ENCODE measurements at regions not wholly inside any gene's neighbourhood (a gene's known extent, or its start where the extent isn't known, plus 50 kb on each side); places are given as distances from the start of the nearest gene placed in this dataset.

DNA sequence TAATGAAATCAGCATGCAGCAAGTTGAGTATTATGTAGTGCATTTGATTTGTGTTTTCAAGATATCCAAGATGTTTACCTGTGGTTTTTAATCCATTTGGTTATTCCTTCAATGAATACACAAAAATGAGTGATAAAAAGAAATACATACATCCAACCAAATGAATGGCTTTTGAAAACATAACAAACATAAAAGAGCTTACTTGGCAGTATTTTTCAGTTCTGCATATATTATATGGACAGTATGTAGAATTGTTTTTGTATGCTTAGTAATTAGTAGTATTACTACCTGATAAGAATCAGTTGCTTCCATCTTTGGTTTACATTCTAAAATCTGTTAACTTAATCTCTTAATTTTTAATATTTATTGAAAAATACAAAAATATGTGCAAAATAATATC is 908.9 kb upstream of the AGA start:
- Mint-ChIP-seq H3K9me3 (ENCODE audit: unreplicated experiment) (no peaks in the 10 kb centered on the region), H3K27me3 (ENCODE audit: low read depth, unreplicated experiment) (no peaks in the 10 kb centered on the region), H3K36me3 (ENCODE audit: low read depth, unreplicated experiment) (no peaks in the 10 kb centered on the region), H3K4me3 (ENCODE audit: unreplicated experiment) (no peak overlapping the region), H3K4me1 (ENCODE audit: low read depth, unreplicated experiment) (no peaks in the 10 kb centered on the region), H3K27ac (ENCODE audit: unreplicated experiment) (no peak overlapping the region)
- H3K27me3 ChIP-seq (ENCODE audit: insufficient read depth, low read length) = no peaks in the 10 kb centered on the region
- H4K20me1 ChIP-seq (ENCODE audit: insufficient read depth, low read length) = no peaks in the 10 kb centered on the region
- no peak overlapping the region for H3K9ac ChIP-seq (ENCODE audit: low read length)
- H3K4me2 ChIP-seq (ENCODE audit: low read length) = no peak overlapping the region
- H3K9me3 ChIP-seq (ENCODE audit: insufficient read depth, low read depth, low read length) = no peaks in the 10 kb centered on the region
- TF ChIP-seq, protein P1, sequence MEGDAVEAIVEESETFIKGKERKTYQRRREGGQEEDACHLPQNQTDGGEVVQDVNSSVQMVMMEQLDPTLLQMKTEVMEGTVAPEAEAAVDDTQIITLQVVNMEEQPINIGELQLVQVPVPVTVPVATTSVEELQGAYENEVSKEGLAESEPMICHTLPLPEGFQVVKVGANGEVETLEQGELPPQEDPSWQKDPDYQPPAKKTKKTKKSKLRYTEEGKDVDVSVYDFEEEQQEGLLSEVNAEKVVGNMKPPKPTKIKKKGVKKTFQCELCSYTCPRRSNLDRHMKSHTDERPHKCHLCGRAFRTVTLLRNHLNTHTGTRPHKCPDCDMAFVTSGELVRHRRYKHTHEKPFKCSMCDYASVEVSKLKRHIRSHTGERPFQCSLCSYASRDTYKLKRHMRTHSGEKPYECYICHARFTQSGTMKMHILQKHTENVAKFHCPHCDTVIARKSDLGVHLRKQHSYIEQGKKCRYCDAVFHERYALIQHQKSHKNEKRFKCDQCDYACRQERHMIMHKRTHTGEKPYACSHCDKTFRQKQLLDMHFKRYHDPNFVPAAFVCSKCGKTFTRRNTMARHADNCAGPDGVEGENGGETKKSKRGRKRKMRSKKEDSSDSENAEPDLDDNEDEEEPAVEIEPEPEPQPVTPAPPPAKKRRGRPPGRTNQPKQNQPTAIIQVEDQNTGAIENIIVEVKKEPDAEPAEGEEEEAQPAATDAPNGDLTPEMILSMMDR (IDR thresholded peaks at IDR 0.05; ENCODE audit: insufficient read depth, low read depth, low read length) = no peak
- no peak for TF ChIP-seq EZH2 (IDR thresholded peaks at IDR 0.05; ENCODE audit: insufficient read depth, low read length)
- H2AFZ ChIP-seq (ENCODE audit: low read depth, low read length) = no peak overlapping the region
- no peaks in the 10 kb centered on the region for H3K4me1 ChIP-seq (ENCODE audit: insufficient read depth, low read length)
- H3K27ac ChIP-seq (ENCODE audit: low read depth, low read length) = no peak overlapping the region
- H3K79me2 ChIP-seq (ENCODE audit: insufficient read depth, low read length) = no peaks in the 10 kb centered on the region
- no peak overlapping the region for H3K4me3 ChIP-seq (ENCODE audit: insufficient read depth, low read depth, low read length)
- FAIRE-seq (no peak), DNase-seq (ENCODE audit: low read depth) (no peak)
- no peaks in the 10 kb centered on the region for H3K36me3 ChIP-seq (ENCODE audit: insufficient read depth, low read length)

DNA sequence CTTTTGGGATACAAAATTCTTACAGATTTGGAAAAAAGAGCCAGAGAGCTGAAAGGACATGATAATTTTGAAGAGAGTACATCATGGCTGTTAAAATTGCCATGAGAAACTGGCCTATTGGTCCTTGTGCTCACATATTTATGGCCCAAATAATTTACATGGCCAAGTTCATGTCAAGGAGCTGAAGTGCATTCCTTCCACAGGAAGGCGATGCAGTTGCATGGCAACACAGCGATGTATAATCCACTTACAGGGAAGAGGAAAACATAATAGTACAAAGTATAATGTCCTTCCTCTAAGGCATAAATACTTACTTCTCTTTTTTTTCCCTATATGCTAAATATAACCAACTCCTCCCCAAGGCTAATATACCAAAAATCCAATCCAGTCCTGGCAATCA is 914.5 kb upstream of the AGA start:
- H3K4me3 Mint-ChIP-seq (ENCODE audit: unreplicated experiment) = no peak overlapping the region
- TF ChIP-seq, protein P1 (IDR thresholded peaks at IDR 0.05; ENCODE audit: insufficient read depth, low read depth, low read length) = no peak
- TF ChIP-seq EZH2 (IDR thresholded peaks at IDR 0.05; ENCODE audit: insufficient read depth, low read length) = no peak
- H3K27me3 Mint-ChIP-seq (ENCODE audit: low read depth, unreplicated experiment) = no peaks in the 10 kb centered on the region
- H3K27ac Mint-ChIP-seq (ENCODE audit: unreplicated experiment) = no peak overlapping the region
- H3K4me1 Mint-ChIP-seq (ENCODE audit: low read depth, unreplicated experiment) = no peaks in the 10 kb centered on the region
- no peaks in the 10 kb centered on the region for H3K27me3 ChIP-seq (ENCODE audit: insufficient read depth, low read length)
- DNase-seq (ENCODE audit: low read depth) = no peak
- H3K9me3 Mint-ChIP-seq (ENCODE audit: unreplicated experiment) = no peaks in the 10 kb centered on the region
- no peaks in the 10 kb centered on the region for H3K36me3 Mint-ChIP-seq (ENCODE audit: low read depth, unreplicated experiment)
- H3K36me3 ChIP-seq (ENCODE audit: insufficient read depth, low read length) = no peaks in the 10 kb centered on the region
- no peaks in the 10 kb centered on the region for H4K20me1 ChIP-seq (ENCODE audit: insufficient read depth, low read length)
- H3K79me2 ChIP-seq (ENCODE audit: insufficient read depth, low read length) = no peaks in the 10 kb centered on the region
- no peak for FAIRE-seq
- no peaks in the 10 kb centered on the region for H3K9me3 ChIP-seq (ENCODE audit: insufficient read depth, low read depth, low read length)
- no peaks in the 10 kb centered on the region for H3K4me1 ChIP-seq (ENCODE audit: insufficient read depth, low read length)
- no peak overlapping the region for H3K4me2 ChIP-seq (ENCODE audit: low read length)
- no peak overlapping the region for H3K4me3 ChIP-seq (ENCODE audit: insufficient read depth, low read depth, low read length)
- H3K9ac ChIP-seq (ENCODE audit: low read length) = no peak overlapping the region
- no peak overlapping the region for H3K27ac ChIP-seq (ENCODE audit: low read depth, low read length)
- no peak overlapping the region for H2AFZ ChIP-seq (ENCODE audit: low read depth, low read length)

DNA sequence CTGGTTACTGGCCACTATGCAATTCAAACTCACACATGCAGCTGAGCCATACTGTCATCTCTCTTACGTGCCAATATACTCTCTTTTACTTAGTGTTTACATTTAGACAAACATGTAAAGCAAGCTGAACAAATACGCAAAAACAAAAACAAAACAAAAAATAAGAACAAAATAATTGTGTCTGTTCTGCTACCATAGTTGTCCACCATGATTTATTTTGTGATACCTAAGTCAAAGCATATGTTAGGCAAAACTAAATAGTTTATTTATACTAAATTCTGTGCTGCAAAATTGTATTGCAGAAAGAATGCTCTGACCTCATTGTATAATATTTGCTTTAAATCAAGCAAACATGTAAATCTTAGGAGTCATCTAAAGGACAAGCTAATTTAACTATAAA is 943.2 kb upstream of the AGA start:
- Histone ChIP-seq H4K20me1 (ENCODE audit: insufficient read depth, low read length) (no peaks in the 10 kb centered on the region), H3K4me3 (ENCODE audit: insufficient read depth, low read depth, low read length) (no peak overlapping the region), H3K36me3 (ENCODE audit: insufficient read depth, low read length) (no peaks in the 10 kb centered on the region), H3K4me2 (ENCODE audit: low read length) (no peak overlapping the region), H3K9me3 (ENCODE audit: insufficient read depth, low read depth, low read length) (no peaks in the 10 kb centered on the region), H2AFZ (ENCODE audit: low read depth, low read length) (no peak overlapping the region), H3K27me3 (ENCODE audit: insufficient read depth, low read length) (no peaks in the 10 kb centered on the region), H3K79me2 (ENCODE audit: insufficient read depth, low read length) (no peaks in the 10 kb centered on the region), H3K9ac (ENCODE audit: low read length) (no peak overlapping the region), H3K27ac (ENCODE audit: low read depth, low read length) (no peak overlapping the region), H3K4me1 (ENCODE audit: insufficient read depth, low read length) (no peaks in the 10 kb centered on the region)
- TF ChIP-seq, protein P1 (IDR thresholded peaks at IDR 0.05; ENCODE audit: insufficient read depth, low read depth, low read length) = no peak
- TF ChIP-seq EZH2 (IDR thresholded peaks at IDR 0.05; ENCODE audit: insufficient read depth, low read length) = no peak
- FAIRE-seq = no peak
- Mint-ChIP-seq H3K4me3 (ENCODE audit: unreplicated experiment) (no peak overlapping the region), H3K27ac (ENCODE audit: unreplicated experiment) (no peak overlapping the region), H3K9me3 (ENCODE audit: unreplicated experiment) (no peaks in the 10 kb centered on the region), H3K36me3 (ENCODE audit: low read depth, unreplicated experiment) (no peaks in the 10 kb centered on the region), H3K27me3 (ENCODE audit: low read depth, unreplicated experiment) (no peaks in the 10 kb centered on the region), H3K4me1 (ENCODE audit: low read depth, unreplicated experiment) (no peaks in the 10 kb centered on the region)
- DNase-seq (ENCODE audit: low read depth) = no peak
